K562 (cell line): ENCODE measurements at regions not wholly inside any gene's neighbourhood (a gene's known extent, or its start where the extent isn't known, plus 50 kb on each side); places are given as distances from the start of the nearest gene placed in this dataset.

Experiments used
- EP300 ChIP-seq: IDR thresholded peaks from 2 replicates; pipeline ENCODE4 v1.6.1; 2012; ENCODE audit warnings: low read length, improper control_type of control experiment
- ETV5 ChIP-seq: sonication (generic); formaldehyde crosslinking; IDR thresholded peaks from 2 replicates; pipeline ENCODE4 v1.4.0; 2020; ENCODE audit warnings: low read depth, mild to moderate bottlenecking, missing genetic modification reagents
- MYC ChIP-seq, 2 experiments: fragments of 250-450 bp in 1 of 2; sonication (Bioruptor Pico) in 1 of 2; IDR thresholded peaks; 2 replicates each; pipeline versions ENCODE4 v1.5.1 to v1.6.1; 2012 to 2021; ENCODE audit warnings: low read depth in 2 of 2, borderline replicate concordance in 1 of 2, improper control_type of control experiment in 1 of 2, low read length in 1 of 2, mild to moderate bottlenecking in 1 of 2, moderate library complexity in 1 of 2
- NRF1 ChIP-seq, 2 experiments: fragments of 450-650 bp; IDR thresholded peaks in 1 of 2; conservative IDR thresholded peaks in 1 of 2; 2 replicates each; pipeline ENCODE4 v1.6.1; 2014; ENCODE audit warnings: mild to moderate bottlenecking in 2 of 2
- PML ChIP-seq: IDR thresholded peaks from 2 replicates; pipeline ENCODE4 v1.6.1; 2012; ENCODE audit warnings: low read length, inconsistent platforms
- POLR2A ChIP-seq: fragments of 450-650 bp; conservative IDR thresholded peaks from 2 replicates; pipeline ENCODE4 v1.6.1; 2016
- PTTG1 ChIP-seq: fragments of 450-650 bp; IDR thresholded peaks from 2 replicates; pipeline ENCODE4 v1.6.1; 2016; ENCODE audit warnings: low read depth, mild to moderate bottlenecking, missing genetic modification characterization, missing compliant biosample characterization
- SAP30 ChIP-seq: fragments of 200-600 bp; sonication (generic); IDR thresholded peaks from 2 replicates; pipeline ENCODE4 v1.6.1; 2012; ENCODE audit warnings: borderline replicate concordance, low read depth, mild to moderate bottlenecking, moderate library complexity, low read length, control low read depth, inconsistent platforms; ENCODE audit not compliant: insufficient read depth, poor library complexity, severe bottlenecking
- SIN3B ChIP-seq: fragments of 450-650 bp; IDR thresholded peaks from 2 replicates; pipeline ENCODE4 v1.6.1; 2017; ENCODE audit warnings: low read depth, mild to moderate bottlenecking, moderate library complexity
- SMC3 ChIP-seq: conservative IDR thresholded peaks from 2 replicates; pipeline ENCODE4 v1.6.1; 2011; ENCODE audit warnings: low read depth, low read length, improper control_type of control experiment; ENCODE audit not compliant: insufficient read depth
- TF ChIP-seq, protein P1 (sequence below), 3 experiments: IDR thresholded peaks in 2 of 3; conservative IDR thresholded peaks in 1 of 3; 2 replicates each; pipeline ENCODE4 v1.5.1; 2011 to 2012; ENCODE audit warnings: low read length in 3 of 3, mild to moderate bottlenecking in 3 of 3, control low read depth in 2 of 3, improper control_type of control experiment in 1 of 3, inconsistent platforms in 1 of 3, low read depth in 1 of 3, mixed read lengths in 1 of 3, moderate library complexity in 1 of 3; ENCODE audit not compliant: insufficient read depth in 2 of 3
- TF ChIP-seq, protein P2 (sequence below): sonication (generic); formaldehyde crosslinking; IDR thresholded peaks from 2 replicates; pipeline ENCODE4 v1.9.0; 2022; ENCODE audit warnings: mild to moderate bottlenecking, missing genetic modification reagents
- TF ChIP-seq, protein P3 (sequence below): fragments of 450-650 bp; IDR thresholded peaks from 2 replicates; pipeline ENCODE4 v1.6.1; 2018; ENCODE audit not compliant: partially characterized antibody
- TF ChIP-seq, protein P4 (sequence below): fragments of 450-650 bp; formaldehyde crosslinking; IDR thresholded peaks from 2 replicates; pipeline ENCODE4 v1.4.0; 2020; ENCODE audit warnings: mild to moderate bottlenecking, moderate library complexity

DNA sequence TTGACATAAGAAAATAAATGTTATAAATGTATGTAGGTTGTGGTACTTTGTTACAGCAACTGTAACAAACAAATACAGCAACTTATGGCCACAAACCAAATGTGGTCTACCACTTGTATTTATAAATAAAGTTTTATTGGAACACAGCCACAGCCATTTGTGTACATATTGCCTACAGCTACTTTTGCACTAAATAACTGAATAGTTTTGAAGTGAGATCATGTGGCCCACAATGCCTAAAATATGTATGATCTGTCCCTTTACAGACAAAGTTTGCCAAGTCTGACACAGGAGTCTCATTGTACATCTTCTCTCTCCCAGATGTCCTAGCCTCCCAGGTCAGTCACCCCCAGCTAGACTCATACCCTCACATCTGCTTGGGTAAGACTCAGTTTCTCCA, 283.6 kb upstream of the PRDM9 start:
- TF ChIP-seq POLR2A, result no peak
- TF ChIP-seq, protein P1, sequence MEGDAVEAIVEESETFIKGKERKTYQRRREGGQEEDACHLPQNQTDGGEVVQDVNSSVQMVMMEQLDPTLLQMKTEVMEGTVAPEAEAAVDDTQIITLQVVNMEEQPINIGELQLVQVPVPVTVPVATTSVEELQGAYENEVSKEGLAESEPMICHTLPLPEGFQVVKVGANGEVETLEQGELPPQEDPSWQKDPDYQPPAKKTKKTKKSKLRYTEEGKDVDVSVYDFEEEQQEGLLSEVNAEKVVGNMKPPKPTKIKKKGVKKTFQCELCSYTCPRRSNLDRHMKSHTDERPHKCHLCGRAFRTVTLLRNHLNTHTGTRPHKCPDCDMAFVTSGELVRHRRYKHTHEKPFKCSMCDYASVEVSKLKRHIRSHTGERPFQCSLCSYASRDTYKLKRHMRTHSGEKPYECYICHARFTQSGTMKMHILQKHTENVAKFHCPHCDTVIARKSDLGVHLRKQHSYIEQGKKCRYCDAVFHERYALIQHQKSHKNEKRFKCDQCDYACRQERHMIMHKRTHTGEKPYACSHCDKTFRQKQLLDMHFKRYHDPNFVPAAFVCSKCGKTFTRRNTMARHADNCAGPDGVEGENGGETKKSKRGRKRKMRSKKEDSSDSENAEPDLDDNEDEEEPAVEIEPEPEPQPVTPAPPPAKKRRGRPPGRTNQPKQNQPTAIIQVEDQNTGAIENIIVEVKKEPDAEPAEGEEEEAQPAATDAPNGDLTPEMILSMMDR (IDR thresholded peaks at IDR 0.05 in 2 of 3, conservative IDR thresholded peaks at IDR 0.05 in 1 of 3; ENCODE audit: insufficient read depth in 2 of 3, low read depth in 1 of 3, low read length in 3 of 3), result no peak
- TF ChIP-seq EP300, result no peak
- TF ChIP-seq, protein P2, sequence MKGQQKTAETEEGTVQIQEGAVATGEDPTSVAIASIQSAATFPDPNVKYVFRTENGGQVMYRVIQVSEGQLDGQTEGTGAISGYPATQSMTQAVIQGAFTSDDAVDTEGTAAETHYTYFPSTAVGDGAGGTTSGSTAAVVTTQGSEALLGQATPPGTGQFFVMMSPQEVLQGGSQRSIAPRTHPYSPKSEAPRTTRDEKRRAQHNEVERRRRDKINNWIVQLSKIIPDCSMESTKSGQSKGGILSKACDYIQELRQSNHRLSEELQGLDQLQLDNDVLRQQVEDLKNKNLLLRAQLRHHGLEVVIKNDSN (CRISPR knock-in tag), result no peak
- TF ChIP-seq SIN3B, result no peak
- no peak for TF ChIP-seq PML
- no peak for TF ChIP-seq ETV5 (CRISPR knock-in tag)
- no peak for TF ChIP-seq SMC3
- TF ChIP-seq, protein P3, sequence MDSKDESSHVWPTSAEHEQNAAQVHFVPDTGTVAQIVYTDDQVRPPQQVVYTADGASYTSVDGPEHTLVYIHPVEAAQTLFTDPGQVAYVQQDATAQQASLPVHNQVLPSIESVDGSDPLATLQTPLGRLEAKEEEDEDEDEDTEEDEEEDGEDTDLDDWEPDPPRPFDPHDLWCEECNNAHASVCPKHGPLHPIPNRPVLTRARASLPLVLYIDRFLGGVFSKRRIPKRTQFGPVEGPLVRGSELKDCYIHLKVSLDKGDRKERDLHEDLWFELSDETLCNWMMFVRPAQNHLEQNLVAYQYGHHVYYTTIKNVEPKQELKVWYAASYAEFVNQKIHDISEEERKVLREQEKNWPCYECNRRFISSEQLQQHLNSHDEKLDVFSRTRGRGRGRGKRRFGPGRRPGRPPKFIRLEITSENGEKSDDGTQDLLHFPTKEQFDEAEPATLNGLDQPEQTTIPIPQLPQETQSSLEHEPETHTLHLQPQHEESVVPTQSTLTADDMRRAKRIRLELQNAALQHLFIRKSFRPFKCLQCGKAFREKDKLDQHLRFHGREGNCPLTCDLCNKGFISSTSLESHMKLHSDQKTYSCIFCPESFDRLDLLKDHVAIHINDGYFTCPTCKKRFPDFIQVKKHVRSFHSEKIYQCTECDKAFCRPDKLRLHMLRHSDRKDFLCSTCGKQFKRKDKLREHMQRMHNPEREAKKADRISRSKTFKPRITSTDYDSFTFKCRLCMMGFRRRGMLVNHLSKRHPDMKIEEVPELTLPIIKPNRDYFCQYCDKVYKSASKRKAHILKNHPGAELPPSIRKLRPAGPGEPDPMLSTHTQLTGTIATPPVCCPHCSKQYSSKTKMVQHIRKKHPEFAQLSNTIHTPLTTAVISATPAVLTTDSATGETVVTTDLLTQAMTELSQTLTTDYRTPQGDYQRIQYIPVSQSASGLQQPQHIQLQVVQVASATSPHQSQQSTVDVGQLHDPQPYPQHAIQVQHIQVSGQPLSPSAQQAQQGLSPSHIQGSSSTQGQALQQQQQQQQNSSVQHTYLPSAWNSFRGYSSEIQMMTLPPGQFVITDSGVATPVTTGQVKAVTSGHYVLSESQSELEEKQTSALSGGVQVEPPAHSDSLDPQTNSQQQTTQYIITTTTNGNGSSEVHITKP, result no peak
- TF ChIP-seq, protein P4, sequence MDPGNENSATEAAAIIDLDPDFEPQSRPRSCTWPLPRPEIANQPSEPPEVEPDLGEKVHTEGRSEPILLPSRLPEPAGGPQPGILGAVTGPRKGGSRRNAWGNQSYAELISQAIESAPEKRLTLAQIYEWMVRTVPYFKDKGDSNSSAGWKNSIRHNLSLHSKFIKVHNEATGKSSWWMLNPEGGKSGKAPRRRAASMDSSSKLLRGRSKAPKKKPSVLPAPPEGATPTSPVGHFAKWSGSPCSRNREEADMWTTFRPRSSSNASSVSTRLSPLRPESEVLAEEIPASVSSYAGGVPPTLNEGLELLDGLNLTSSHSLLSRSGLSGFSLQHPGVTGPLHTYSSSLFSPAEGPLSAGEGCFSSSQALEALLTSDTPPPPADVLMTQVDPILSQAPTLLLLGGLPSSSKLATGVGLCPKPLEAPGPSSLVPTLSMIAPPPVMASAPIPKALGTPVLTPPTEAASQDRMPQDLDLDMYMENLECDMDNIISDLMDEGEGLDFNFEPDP (CRISPR knock-in tag), result no peak
- TF ChIP-seq SAP30, result no peak
- no peak for TF ChIP-seq NRF1 (conservative IDR thresholded peaks at IDR 0.05 in 1 of 2, IDR thresholded peaks at IDR 0.05 in 1 of 2)
- no peak for TF ChIP-seq PTTG1
- no peak for TF ChIP-seq MYC (IDR thresholded peaks at IDR 0.05; ENCODE audit: low read depth, low read length)
- TF ChIP-seq MYC (CRISPR knock-in tag; IDR thresholded peaks at IDR 0.05; ENCODE audit: borderline replicate concordance, low read depth), result no peak
